ENCODE measurements at regions not wholly inside any gene's neighbourhood (a gene's known extent, or its start where the extent isn't known, plus 50 kb on each side); places are given as distances from the start of the nearest gene placed in this dataset.

- Histone ChIP-seq H2AFZ (ENCODE audit: low read length) (no peak overlapping the region), H3K36me3 (ENCODE audit: control insufficient read depth, insufficient read depth, low read length) (no peaks in the 10 kb centered on the region), H3K27ac (ENCODE audit: insufficient read depth, low read length) (no peak overlapping the region), H3K4me3 (replicated peaks in 1 of 4; ENCODE audit: control extremely low read depth in 1 of 4, insufficient read depth in 1 of 4, low read depth in 3 of 4, low read length in 4 of 4) (no peak overlapping the region), H3K9me3 (ENCODE audit: control insufficient read depth, insufficient read depth, low read depth, low read length) (no peaks in the 10 kb centered on the region), H3K27me3 (ENCODE audit: control insufficient read depth, insufficient read depth, low read length) (no peaks in the 10 kb centered on the region), H3K9ac (ENCODE audit: insufficient read depth, low read length) (no peak overlapping the region), H3K4me1 (ENCODE audit: control insufficient read depth, extremely low read depth, insufficient read depth, low read length) (no peaks in the 10 kb centered on the region), H4K20me1 (ENCODE audit: control insufficient read depth, extremely low read depth, insufficient read depth, low read length) (no peaks in the 10 kb centered on the region), H3K79me2 (ENCODE audit: control insufficient read depth, insufficient read depth, low read length) (no peaks in the 10 kb centered on the region), H3K4me2 (ENCODE audit: extremely low read depth, insufficient read depth, low read length) (no peak overlapping the region)
- no peak for DNase-seq (ENCODE audit: low read depth in 2 of 2)
- TF ChIP-seq EZH2 (IDR thresholded peaks at IDR 0.05; ENCODE audit: low read length, missing control alignments) (no peak), CTCF (conservative IDR thresholded peaks at IDR 0.05 in 1 of 2, IDR thresholded peaks at IDR 0.05 in 1 of 2; ENCODE audit: low read depth in 1 of 2, low read length in 2 of 2) (no peak)
These were observed 286.9 kb downstream of the NFKBIZ start for GRCh38 chr3:102136183-102136582.

- Histone ChIP-seq H3K79me2 (ENCODE audit: control insufficient read depth, insufficient read depth, low read length) (no peaks in the 10 kb centered on the region), H3K9me3 (ENCODE audit: control insufficient read depth, insufficient read depth, low read depth, low read length) (no peaks in the 10 kb centered on the region), H3K27ac (ENCODE audit: insufficient read depth, low read length) (no peak overlapping the region), H3K27me3 (ENCODE audit: control insufficient read depth, insufficient read depth, low read length) (no peaks in the 10 kb centered on the region), H3K4me1 (ENCODE audit: control insufficient read depth, extremely low read depth, insufficient read depth, low read length) (no peaks in the 10 kb centered on the region), H3K4me3 (replicated peaks in 1 of 4; ENCODE audit: control extremely low read depth in 1 of 4, insufficient read depth in 1 of 4, low read depth in 3 of 4, low read length in 4 of 4) (no peak overlapping the region), H4K20me1 (ENCODE audit: control insufficient read depth, extremely low read depth, insufficient read depth, low read length) (no peaks in the 10 kb centered on the region), H2AFZ (ENCODE audit: low read length) (no peak overlapping the region), H3K36me3 (ENCODE audit: control insufficient read depth, insufficient read depth, low read length) (no peaks in the 10 kb centered on the region), H3K4me2 (ENCODE audit: extremely low read depth, insufficient read depth, low read length) (no peak overlapping the region), H3K9ac (ENCODE audit: insufficient read depth, low read length) (no peak overlapping the region)
- DNase-seq (ENCODE audit: low read depth in 2 of 2) = no peak
- TF ChIP-seq EZH2 (IDR thresholded peaks at IDR 0.05; ENCODE audit: low read length, missing control alignments) = no peak
- TF ChIP-seq CTCF (conservative IDR thresholded peaks at IDR 0.05 in 1 of 2, IDR thresholded peaks at IDR 0.05 in 1 of 2; ENCODE audit: low read depth in 1 of 2, low read length in 2 of 2) = no peak
These were observed 290.8 kb downstream of the NFKBIZ start for GRCh38 chr3:102140116-102140515.

- H3K9me3 ChIP-seq (ENCODE audit: control insufficient read depth, insufficient read depth, low read depth, low read length) = no peaks in the 10 kb centered on the region
- H2AFZ ChIP-seq (ENCODE audit: low read length) = peak overlapping the region; percentile 6
- H3K27ac ChIP-seq (ENCODE audit: insufficient read depth, low read length) = no peak overlapping the region
- no peaks in the 10 kb centered on the region for H3K79me2 ChIP-seq (ENCODE audit: control insufficient read depth, insufficient read depth, low read length)
- no peaks in the 10 kb centered on the region for H3K4me1 ChIP-seq (ENCODE audit: control insufficient read depth, extremely low read depth, insufficient read depth, low read length)
- DNase-seq (ENCODE audit: low read depth in 2 of 2) = peak; percentile 28 to 30
- TF ChIP-seq CTCF (conservative IDR thresholded peaks at IDR 0.05 in 1 of 2, IDR thresholded peaks at IDR 0.05 in 1 of 2; ENCODE audit: low read depth in 1 of 2, low read length in 2 of 2) (no peak), EZH2 (IDR thresholded peaks at IDR 0.05; ENCODE audit: low read length, missing control alignments) (no peak)
- no peak overlapping the region for H3K4me2 ChIP-seq (ENCODE audit: extremely low read depth, insufficient read depth, low read length)
- no peaks in the 10 kb centered on the region for H4K20me1 ChIP-seq (ENCODE audit: control insufficient read depth, extremely low read depth, insufficient read depth, low read length)
- H3K36me3 ChIP-seq (ENCODE audit: control insufficient read depth, insufficient read depth, low read length) = no peaks in the 10 kb centered on the region
- no peaks in the 10 kb centered on the region for H3K27me3 ChIP-seq (ENCODE audit: control insufficient read depth, insufficient read depth, low read length)
- no peak overlapping the region for H3K4me3 ChIP-seq (replicated peaks in 1 of 4; ENCODE audit: control extremely low read depth in 1 of 4, insufficient read depth in 1 of 4, low read depth in 3 of 4, low read length in 4 of 4)
- H3K9ac ChIP-seq (ENCODE audit: insufficient read depth, low read length) = no peak overlapping the region
These were observed 292.0 kb downstream of the NFKBIZ start for GRCh38 chr3:102141096-102141927.

All from fibroblast of lung (primary cell).